ENCODE measurements at regions not wholly inside any gene's neighbourhood (a gene's known extent, or its start where the extent isn't known, plus 50 kb on each side); places are given as distances from the start of the nearest gene placed in this dataset.

- H3K27ac ChIP-seq (ENCODE audit: insufficient read depth, low read depth, low read length), result no peak overlapping the region
- TF ChIP-seq JUN (IDR thresholded peaks at IDR 0.05; ENCODE audit: borderline replicate concordance, insufficient read depth, insufficient read length, low read depth) (no peak), POLR2AphosphoS5 (IDR thresholded peaks at IDR 0.05; ENCODE audit: insufficient read depth, low read depth, low read length) (no peak), CTCF (IDR thresholded peaks at IDR 0.05; ENCODE audit: extremely low read depth in 1 of 2, insufficient read depth in 1 of 2, low read depth in 1 of 2, low read length in 2 of 2) (peak; percentile 7 to 8), EZH2 (IDR thresholded peaks at IDR 0.05; ENCODE audit: borderline replicate concordance, low read depth, low read length, severe bottlenecking) (no peak), FOS (IDR thresholded peaks at IDR 0.05; ENCODE audit: borderline replicate concordance, insufficient read depth, low read length) (no peak), POLR2A (IDR thresholded peaks at IDR 0.05; ENCODE audit: low read depth, low read length) (no peak)
- TF ChIP-seq, protein P1, sequence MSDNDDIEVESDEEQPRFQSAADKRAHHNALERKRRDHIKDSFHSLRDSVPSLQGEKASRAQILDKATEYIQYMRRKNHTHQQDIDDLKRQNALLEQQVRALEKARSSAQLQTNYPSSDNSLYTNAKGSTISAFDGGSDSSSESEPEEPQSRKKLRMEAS (IDR thresholded peaks at IDR 0.05; ENCODE audit: insufficient read depth, insufficient read length), result no peak
- H3K27me3 ChIP-seq (ENCODE audit: control insufficient read depth in 2 of 2, insufficient read depth in 2 of 2, low read length in 2 of 2), result peaks cover 0 to 2% of the 10 kb centered on the region in 2 experiments
- H3K9me1 ChIP-seq (replicated peaks; ENCODE audit: control insufficient read depth, extremely low read depth, insufficient read depth, low read length), result no peaks in the 10 kb centered on the region
- POLR2A ChIA-PET, result no interaction called here
- H3K9ac ChIP-seq (replicated peaks; ENCODE audit: extremely low read depth, insufficient read depth, low read length), result no peak overlapping the region
- dilution Hi-C loops (cut with MboI; ENCODE audit: extremely low pct_ligation_motif_present, low sequenced_read_pairs), result no loop called here
- CTCF ChIA-PET, result interaction anchor here (0.6 to 2.1 kb wide), 12 partner anchors 8 to 79 kb away, joined by 3 to 10 read pairs (median 4); no protein-coding TSS in a partner anchor
- intact Hi-C loops (cut with micrococcal nuclease), result no loop called here
- no peaks in the 10 kb centered on the region for H3K36me3 ChIP-seq (ENCODE audit: control insufficient read depth in 2 of 2, extremely low read depth in 1 of 2, insufficient read depth in 2 of 2, low read length in 2 of 2)
- no peak overlapping the region for H2AFZ ChIP-seq (ENCODE audit: low read depth, low read length)
- no peaks in the 10 kb centered on the region for H3K4me1 ChIP-seq (ENCODE audit: control insufficient read depth, extremely low read depth, insufficient read depth, low read length)
- H3K9me3 ChIP-seq (replicated peaks; ENCODE audit: control insufficient read depth, insufficient read depth, low read length), result no peaks in the 10 kb centered on the region
- no TSS peak for BruUV-seq (replicated peaks)
- H3K79me2 ChIP-seq (ENCODE audit: control insufficient read depth, insufficient read depth, low read length), result no peaks in the 10 kb centered on the region
- no peak overlapping the region for H3K4me2 ChIP-seq (ENCODE audit: insufficient read depth, low read length)
- H4K20me1 ChIP-seq (replicated peaks; ENCODE audit: control insufficient read depth, extremely low read depth, insufficient read depth, low read length), result no peaks in the 10 kb centered on the region
- FAIRE-seq (no peak), DNase-seq (ENCODE audit: low read depth, low spot score) (no peak)
- H3K4me3 ChIP-seq (replicated peaks in 1 of 3; ENCODE audit: insufficient read depth in 1 of 3, low read depth in 1 of 3, low read length in 3 of 3), result no peak overlapping the region
Observed at GRCh38 chr15:98568382-98569017, 79.8 kb upstream of the IGF1R start.
